H9 (cell line): ENCODE measurements at regions not wholly inside any gene's neighbourhood (a gene's known extent, or its start where the extent isn't known, plus 50 kb on each side); places are given as distances from the start of the nearest gene placed in this dataset.

Experiments
- DNase-seq: peaks from one replicate; pipeline ENCODE4 v3.0.0-alpha.2; 2017
- H2AFZ ChIP-seq: one replicate; pipeline ENCODE4 v1.6.1; 2013; ENCODE audit warnings: mild to moderate bottlenecking, low read length, control low read depth, moderate library complexity
- H2AK5ac ChIP-seq: 2 replicates; pipeline ENCODE4 v1.6.1; 2013; ENCODE audit warnings: low read length, control low read depth, mixed read lengths; ENCODE audit not compliant: insufficient read length
- H2BK120ac ChIP-seq: one replicate; pipeline ENCODE4 v1.6.1; 2013; ENCODE audit warnings: low read depth, mild to moderate bottlenecking, low read length, control low read depth, inconsistent platforms; ENCODE audit not compliant: poor library complexity, severe bottlenecking
- H2BK12ac ChIP-seq: 2 replicates; pipeline ENCODE4 v1.6.1; 2013; ENCODE audit warnings: low read length, control low read depth, mixed read lengths, low read depth; ENCODE audit not compliant: insufficient read length
- H2BK15ac ChIP-seq: 2 replicates; pipeline ENCODE4 v1.6.1; 2013; ENCODE audit warnings: low read depth, low read length, control low read depth
- H2BK20ac ChIP-seq: one replicate; pipeline ENCODE4 v1.6.1; 2013; ENCODE audit warnings: low read depth, mild to moderate bottlenecking, low read length, control low read depth, inconsistent platforms; ENCODE audit not compliant: poor library complexity, severe bottlenecking
- H2BK5ac ChIP-seq: 2 replicates; pipeline ENCODE4 v1.6.1; 2013; ENCODE audit warnings: low read length, control low read depth, mixed read lengths; ENCODE audit not compliant: insufficient read length
- H3K14ac ChIP-seq: 2 replicates; pipeline ENCODE4 v1.6.1; 2013; ENCODE audit warnings: low read length, control low read depth; ENCODE audit not compliant: insufficient read depth
- H3K18ac ChIP-seq: 2 replicates; pipeline ENCODE4 v1.6.1; 2013; ENCODE audit warnings: low read depth, mild to moderate bottlenecking, mixed read lengths, low read length, control low read depth; ENCODE audit not compliant: insufficient read length
- H3K23ac ChIP-seq: 2 replicates; pipeline ENCODE4 v1.6.1; 2013; ENCODE audit warnings: low read length, control low read depth, mixed read lengths, low read depth; ENCODE audit not compliant: insufficient read length
- H3K23me2 ChIP-seq: 2 replicates; pipeline ENCODE4 v1.6.1; 2013; ENCODE audit warnings: low read depth, mild to moderate bottlenecking, mixed read lengths, low read length, control low read depth; ENCODE audit not compliant: insufficient read length, poor library complexity, severe bottlenecking
- H3K27ac ChIP-seq: 2 replicates; pipeline ENCODE4 v1.5.1; 2013; ENCODE audit warnings: low read length, control low read depth, mixed read lengths, low read depth; ENCODE audit not compliant: insufficient read length
- H3K27me3 ChIP-seq: 2 replicates; pipeline ENCODE4 v1.6.1; 2013; ENCODE audit warnings: low read length, control low read depth, inconsistent platforms; ENCODE audit not compliant: insufficient read depth
- H3K4ac ChIP-seq: 2 replicates; pipeline ENCODE4 v1.6.1; 2013; ENCODE audit warnings: low read depth, mild to moderate bottlenecking, control low read depth, inconsistent platforms, low read length, moderate library complexity
- H3K4me1 ChIP-seq: 2 replicates; pipeline ENCODE4 v1.6.1; 2013; ENCODE audit warnings: low read length, control low read depth, inconsistent platforms; ENCODE audit not compliant: insufficient read depth
- H3K4me2 ChIP-seq: 2 replicates; pipeline ENCODE4 v1.6.1; 2013; ENCODE audit warnings: low read length, control low read depth, mixed read lengths; ENCODE audit not compliant: insufficient read length, insufficient read depth
- H3K56ac ChIP-seq: 2 replicates; pipeline ENCODE4 v1.6.1; 2013; ENCODE audit warnings: low read depth, mild to moderate bottlenecking, mixed read lengths, low read length, control low read depth; ENCODE audit not compliant: insufficient read length
- H3K79me1 ChIP-seq: 2 replicates; pipeline ENCODE4 v1.6.1; 2013; ENCODE audit warnings: low read depth, mild to moderate bottlenecking, moderate library complexity, low read length, control low read depth, inconsistent platforms; ENCODE audit not compliant: insufficient read depth, poor library complexity, severe bottlenecking
- H3K79me2 ChIP-seq: 2 replicates; pipeline ENCODE4 v1.6.1; 2013; ENCODE audit warnings: low read length, control low read depth, inconsistent platforms; ENCODE audit not compliant: insufficient read depth
- H3K9ac ChIP-seq: 2 replicates; pipeline ENCODE4 v1.6.1; 2013; ENCODE audit warnings: low read length, control low read depth, mixed read lengths; ENCODE audit not compliant: insufficient read length; ENCODE audit errors: extremely low read depth
- H3K9me3 ChIP-seq: one replicate; pipeline ENCODE4 v1.6.1; 2013; ENCODE audit warnings: low read depth, low read length, inconsistent platforms; ENCODE audit not compliant: control insufficient read depth
- H3T11ph ChIP-seq: one replicate; pipeline ENCODE4 v1.6.1; 2013; ENCODE audit warnings: mild to moderate bottlenecking, low read length, control low read depth, inconsistent platforms
- H4K20me1 ChIP-seq: one replicate; pipeline ENCODE4 v1.6.1; 2013; ENCODE audit not compliant: control insufficient read depth, insufficient read length, insufficient read depth
- H4K5ac ChIP-seq: 2 replicates; pipeline ENCODE4 v1.6.1; 2013; ENCODE audit warnings: low read depth, mild to moderate bottlenecking, mixed read lengths, low read length, control low read depth; ENCODE audit not compliant: insufficient read length
- H4K8ac ChIP-seq: replicated peaks from 2 replicates; pipeline ENCODE4 v1.6.1; 2013; ENCODE audit warnings: low read length, control low read depth, mixed read lengths, low read depth; ENCODE audit not compliant: insufficient read length
- H4K91ac ChIP-seq: 2 replicates; pipeline ENCODE4 v1.6.1; 2013; ENCODE audit warnings: low read depth, mild to moderate bottlenecking, moderate library complexity, mixed read lengths, low read length, control low read depth; ENCODE audit not compliant: insufficient read length
- H3K27ac Mint-ChIP-seq, 3 experiments: 2 replicates in 2 of 3; 3 replicates in 1 of 3; pipeline ENCODE4 v1.8.0; 2020 to 2021; ENCODE audit warnings: mixed read lengths in 3 of 3, mild to moderate bottlenecking in 1 of 3, moderate library complexity in 1 of 3
- H3K27me3 Mint-ChIP-seq: 2 replicates; pipeline ENCODE4 v1.8.0; 2021; ENCODE audit warnings: low read depth, mild to moderate bottlenecking, moderate library complexity, mixed read lengths
- H3K36me3 Mint-ChIP-seq, 3 experiments: 2 replicates in 2 of 3; 3 replicates in 1 of 3; pipeline ENCODE4 v1.8.0; 2020 to 2021; ENCODE audit warnings: low read depth in 3 of 3, mixed read lengths in 3 of 3; ENCODE audit not compliant: insufficient read depth in 1 of 3
- H3K4me1 Mint-ChIP-seq, 2 experiments: 2 replicates each; pipeline ENCODE4 v1.8.0; 2020; ENCODE audit warnings: mixed read lengths in 2 of 2
- H3K4me3 Mint-ChIP-seq, 2 experiments: 2 replicates in 1 of 2; 3 replicates in 1 of 2; pipeline ENCODE4 v1.8.0; 2020 to 2021; ENCODE audit warnings: mild to moderate bottlenecking in 2 of 2, mixed read lengths in 2 of 2, moderate library complexity in 1 of 2
- H3K9me3 Mint-ChIP-seq, 2 experiments: 2 replicates in 1 of 2; 3 replicates in 1 of 2; pipeline ENCODE4 v1.8.0; 2020; ENCODE audit warnings: mild to moderate bottlenecking in 2 of 2, mixed read lengths in 2 of 2, moderate library complexity in 1 of 2
- WGBS: extraction: QIAGEN DNeasy Blood & Tissue Kit; methylation state at CpG from one replicate; pipeline ENCODE4 v1.1.7; 2013; ENCODE audit warnings: missing lambda C conversion rate, low lambda C conversion rate, mixed read lengths; ENCODE audit not compliant: insufficient read length; ENCODE audit errors: extremely low coverage; 5-methylcytosine and 5-hydroxymethylcytosine counted together
- TF ChIP-seq, protein P1 (sequence below): fragments of 200-600 bp; sonication (generic); conservative IDR thresholded peaks from 3 replicates; pipeline ENCODE4 v1.8.0; 2021; ENCODE audit warnings: antibody characterized with exemption, mild to moderate bottlenecking

DNA sequence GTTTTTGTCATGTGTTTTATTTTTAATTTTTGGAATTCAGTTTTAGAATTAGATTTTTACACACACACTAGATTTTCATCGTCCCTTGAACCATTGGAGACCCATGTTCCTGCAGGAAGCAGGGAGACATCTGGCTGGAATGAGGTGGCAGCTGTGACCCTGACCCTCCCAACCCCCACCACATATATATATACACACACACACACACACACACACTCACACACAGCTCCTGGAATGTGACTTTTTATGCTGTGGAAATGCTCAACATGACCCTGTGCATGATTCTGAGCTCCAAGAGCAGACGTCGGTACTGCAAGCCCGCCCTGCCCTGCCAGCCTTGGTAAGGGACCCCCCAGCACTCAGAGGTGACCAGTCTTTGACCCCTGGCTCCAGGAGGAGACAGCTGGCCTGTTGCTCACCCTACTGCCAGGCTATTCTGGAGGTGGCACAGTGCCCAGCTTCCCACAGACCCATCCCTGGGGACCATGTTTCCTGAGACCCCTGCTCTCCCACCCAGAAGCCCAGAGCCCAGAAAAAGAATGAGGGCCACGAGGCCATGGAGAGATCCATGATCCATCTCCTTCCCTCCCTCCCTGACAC is 103.2 kb upstream of the VSTM2B start:
- peaks cover 2 to 10% (median 4%) of the 10 kb centered on the region in 3 experiments; a peak in 3 of 7 replicates for H3K36me3 Mint-ChIP-seq
- peaks cover 0 to 7% of the 10 kb centered on the region in 2 experiments; a peak in 2 of 4 replicates for H3K4me1 Mint-ChIP-seq
- no peak overlapping the region for H3K27ac Mint-ChIP-seq
- no peak overlapping the region for H2BK15ac ChIP-seq
- H4K8ac ChIP-seq, result no peak overlapping the region
- H4K91ac ChIP-seq, result no peak overlapping the region
- no peak overlapping the region for H2BK120ac ChIP-seq
- no peak overlapping the region for H2AK5ac ChIP-seq
- peaks cover 28 to 29% of the 10 kb centered on the region in 2 experiments for H3K9me3 Mint-ChIP-seq
- H3K23me2 ChIP-seq, result no peaks in the 10 kb centered on the region
- H3T11ph ChIP-seq, result no peak overlapping the region
- no peak overlapping the region for H3K14ac ChIP-seq
- no peak overlapping the region for H3K27ac ChIP-seq
- no peaks in the 10 kb centered on the region for H3K9me3 ChIP-seq
- H3K9ac ChIP-seq, result no peak overlapping the region
- H2BK12ac ChIP-seq, result no peak overlapping the region
- H4K20me1 ChIP-seq, result no peaks in the 10 kb centered on the region
- H2BK5ac ChIP-seq, result no peak overlapping the region
- H3K79me2 ChIP-seq, result no peaks in the 10 kb centered on the region
- no peak for DNase-seq
- H3K4me2 ChIP-seq, result no peak overlapping the region
- H3K4me1 ChIP-seq, result no peaks in the 10 kb centered on the region
- H3K79me1 ChIP-seq, result no peaks in the 10 kb centered on the region
- no peak overlapping the region for H3K4ac ChIP-seq
- peaks cover 14% of the 10 kb centered on the region for H3K27me3 Mint-ChIP-seq
- H3K23ac ChIP-seq, result no peak overlapping the region
- H2AFZ ChIP-seq, result no peak overlapping the region
- H3K4me3 Mint-ChIP-seq, result no peak overlapping the region
- H3K18ac ChIP-seq, result no peak overlapping the region
- no peak overlapping the region for H3K56ac ChIP-seq
- H3K27me3 ChIP-seq, result no peaks in the 10 kb centered on the region
- no peak overlapping the region for H2BK20ac ChIP-seq
- TF ChIP-seq, protein P1, sequence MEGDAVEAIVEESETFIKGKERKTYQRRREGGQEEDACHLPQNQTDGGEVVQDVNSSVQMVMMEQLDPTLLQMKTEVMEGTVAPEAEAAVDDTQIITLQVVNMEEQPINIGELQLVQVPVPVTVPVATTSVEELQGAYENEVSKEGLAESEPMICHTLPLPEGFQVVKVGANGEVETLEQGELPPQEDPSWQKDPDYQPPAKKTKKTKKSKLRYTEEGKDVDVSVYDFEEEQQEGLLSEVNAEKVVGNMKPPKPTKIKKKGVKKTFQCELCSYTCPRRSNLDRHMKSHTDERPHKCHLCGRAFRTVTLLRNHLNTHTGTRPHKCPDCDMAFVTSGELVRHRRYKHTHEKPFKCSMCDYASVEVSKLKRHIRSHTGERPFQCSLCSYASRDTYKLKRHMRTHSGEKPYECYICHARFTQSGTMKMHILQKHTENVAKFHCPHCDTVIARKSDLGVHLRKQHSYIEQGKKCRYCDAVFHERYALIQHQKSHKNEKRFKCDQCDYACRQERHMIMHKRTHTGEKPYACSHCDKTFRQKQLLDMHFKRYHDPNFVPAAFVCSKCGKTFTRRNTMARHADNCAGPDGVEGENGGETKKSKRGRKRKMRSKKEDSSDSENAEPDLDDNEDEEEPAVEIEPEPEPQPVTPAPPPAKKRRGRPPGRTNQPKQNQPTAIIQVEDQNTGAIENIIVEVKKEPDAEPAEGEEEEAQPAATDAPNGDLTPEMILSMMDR, result no peak
- WGBS, result no CpG with 5 or more reads among the region's 5 CpGs
- no peak overlapping the region for H4K5ac ChIP-seq
